ENCODE measurements at regions not wholly inside any gene's neighbourhood (a gene's known extent, or its start where the extent isn't known, plus 50 kb on each side); places are given as distances from the start of the nearest gene placed in this dataset.

DNA sequence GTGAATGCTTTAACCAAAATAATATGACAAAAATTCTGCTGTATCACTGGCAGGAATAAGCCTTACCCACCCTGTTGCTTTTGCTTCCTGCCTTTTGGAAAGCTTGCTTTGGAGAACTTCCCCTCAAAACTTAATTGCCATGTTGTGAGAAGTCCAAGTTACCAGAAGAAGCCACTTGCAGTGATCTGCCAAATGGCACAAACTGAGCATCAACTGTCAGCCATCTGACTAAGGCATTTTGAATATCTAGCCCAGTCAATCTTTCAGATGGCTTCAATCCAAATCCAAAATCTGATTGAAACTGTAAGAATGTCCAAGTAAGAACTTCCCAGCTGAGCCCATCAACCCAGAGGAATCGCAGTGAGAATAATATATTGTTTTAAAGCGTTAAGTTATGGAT lies 216.5 kb upstream of the ZC3H15 start:
- no peak for DNase-seq (ENCODE audit: low spot score, unreplicated experiment)
- peaks cover 2% of the 10 kb centered on the region for H3K36me3 Mint-ChIP-seq (ENCODE audit: insufficient read depth)
- TF ChIP-seq, protein P1, sequence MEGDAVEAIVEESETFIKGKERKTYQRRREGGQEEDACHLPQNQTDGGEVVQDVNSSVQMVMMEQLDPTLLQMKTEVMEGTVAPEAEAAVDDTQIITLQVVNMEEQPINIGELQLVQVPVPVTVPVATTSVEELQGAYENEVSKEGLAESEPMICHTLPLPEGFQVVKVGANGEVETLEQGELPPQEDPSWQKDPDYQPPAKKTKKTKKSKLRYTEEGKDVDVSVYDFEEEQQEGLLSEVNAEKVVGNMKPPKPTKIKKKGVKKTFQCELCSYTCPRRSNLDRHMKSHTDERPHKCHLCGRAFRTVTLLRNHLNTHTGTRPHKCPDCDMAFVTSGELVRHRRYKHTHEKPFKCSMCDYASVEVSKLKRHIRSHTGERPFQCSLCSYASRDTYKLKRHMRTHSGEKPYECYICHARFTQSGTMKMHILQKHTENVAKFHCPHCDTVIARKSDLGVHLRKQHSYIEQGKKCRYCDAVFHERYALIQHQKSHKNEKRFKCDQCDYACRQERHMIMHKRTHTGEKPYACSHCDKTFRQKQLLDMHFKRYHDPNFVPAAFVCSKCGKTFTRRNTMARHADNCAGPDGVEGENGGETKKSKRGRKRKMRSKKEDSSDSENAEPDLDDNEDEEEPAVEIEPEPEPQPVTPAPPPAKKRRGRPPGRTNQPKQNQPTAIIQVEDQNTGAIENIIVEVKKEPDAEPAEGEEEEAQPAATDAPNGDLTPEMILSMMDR (IDR thresholded peaks at IDR 0.05; ENCODE audit: unreplicated experiment): no peak
- H3K27me3 Mint-ChIP-seq: no peaks in the 10 kb centered on the region
- H3K4me3 Mint-ChIP-seq (ENCODE audit: low read depth): no peak overlapping the region
- peaks cover 15% of the 10 kb centered on the region for H3K9me3 Mint-ChIP-seq (ENCODE audit: low read depth)
- peak overlapping the region; percentile 15 for H3K27ac Mint-ChIP-seq
- H3K4me1 Mint-ChIP-seq (ENCODE audit: low read depth): peaks cover 3% of the 10 kb centered on the region

DNA sequence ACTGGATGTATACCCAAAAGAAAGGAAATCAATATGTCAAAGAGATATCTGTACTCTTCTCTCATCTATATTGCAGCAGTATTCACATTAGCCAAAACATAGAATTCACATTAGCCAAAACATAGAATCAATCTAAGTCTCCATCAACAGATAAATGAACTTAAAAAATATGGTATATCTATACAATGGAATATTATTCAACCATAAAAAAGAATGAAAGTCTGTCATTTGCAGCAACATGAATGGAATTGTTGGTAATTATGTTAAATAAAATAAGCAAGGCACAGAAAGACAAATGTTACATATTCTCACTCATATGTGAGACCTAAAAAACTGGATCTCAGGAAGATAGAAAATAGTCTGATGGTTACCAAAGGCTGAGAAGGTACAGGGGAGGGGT lies 212.1 kb upstream of the ZC3H15 start:
- no peaks in the 10 kb centered on the region for H3K36me3 Mint-ChIP-seq (ENCODE audit: insufficient read depth)
- H3K27me3 Mint-ChIP-seq: no peaks in the 10 kb centered on the region
- TF ChIP-seq, protein P1 (IDR thresholded peaks at IDR 0.05; ENCODE audit: unreplicated experiment): no peak
- peaks cover 3% of the 10 kb centered on the region for H3K4me1 Mint-ChIP-seq (ENCODE audit: low read depth)
- H3K27ac Mint-ChIP-seq: no peak overlapping the region
- no peak overlapping the region for H3K4me3 Mint-ChIP-seq (ENCODE audit: low read depth)
- peaks cover 6% of the 10 kb centered on the region for H3K9me3 Mint-ChIP-seq (ENCODE audit: low read depth)
- DNase-seq (ENCODE audit: low spot score, unreplicated experiment): no peak

DNA sequence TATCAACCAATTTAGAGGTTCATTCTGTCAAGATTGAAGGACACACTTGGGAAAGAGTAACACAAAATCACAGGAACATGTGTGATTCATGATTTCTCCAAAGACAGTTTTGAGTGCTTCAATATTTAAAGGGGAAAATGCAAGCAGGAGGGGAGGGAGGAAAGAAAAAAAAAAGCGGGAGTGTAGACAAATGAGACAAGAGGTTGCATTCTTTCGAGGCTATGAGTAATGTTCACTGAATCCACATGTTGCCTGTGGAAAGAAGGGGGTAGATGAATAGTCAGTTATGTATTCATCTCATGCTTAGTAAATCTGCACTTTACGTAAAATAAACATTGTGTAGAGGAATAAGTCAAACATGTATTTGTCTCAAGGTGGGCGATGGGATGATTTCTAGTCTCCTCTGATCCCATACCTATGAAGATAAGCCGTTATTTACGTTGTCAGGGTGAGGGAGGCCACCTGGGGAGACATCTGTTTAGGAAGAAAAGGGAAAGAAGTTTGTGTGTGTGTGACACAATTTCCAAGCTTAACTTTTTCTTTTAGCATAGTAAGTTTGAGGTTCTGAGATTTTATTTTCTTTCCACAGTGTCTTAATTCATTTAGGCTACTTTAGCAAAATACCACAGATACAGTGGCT lies 211.0 kb upstream of the ZC3H15 start:
- Mint-ChIP-seq H3K9me3 (ENCODE audit: low read depth) (peaks cover 7% of the 10 kb centered on the region), H3K27ac (no peak overlapping the region), H3K27me3 (no peaks in the 10 kb centered on the region), H3K4me3 (ENCODE audit: low read depth) (no peak overlapping the region), H3K4me1 (ENCODE audit: low read depth) (peaks cover 2% of the 10 kb centered on the region), H3K36me3 (ENCODE audit: insufficient read depth) (no peaks in the 10 kb centered on the region)
- TF ChIP-seq, protein P1 (IDR thresholded peaks at IDR 0.05; ENCODE audit: unreplicated experiment): no peak
- no peak for DNase-seq (ENCODE audit: low spot score, unreplicated experiment)

DNA sequence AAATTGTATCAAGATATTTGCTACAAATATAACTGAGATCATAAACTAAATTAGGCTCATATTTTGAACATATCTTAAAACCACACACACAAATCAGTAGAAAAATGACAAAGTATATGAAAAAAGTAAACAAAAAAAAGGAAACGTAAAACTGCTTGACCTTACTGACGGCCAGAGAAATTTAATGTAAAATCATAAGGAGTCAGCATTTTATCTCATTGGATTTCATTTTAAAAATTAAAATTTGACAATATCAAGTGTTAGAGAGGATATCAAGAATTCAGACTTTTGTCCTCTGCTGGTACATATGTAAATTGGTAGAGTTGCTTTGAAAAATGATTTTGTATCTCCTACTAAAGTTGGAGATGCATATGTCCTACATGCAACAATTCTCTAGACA lies 209.2 kb upstream of the ZC3H15 start:
- TF ChIP-seq, protein P1 (IDR thresholded peaks at IDR 0.05; ENCODE audit: unreplicated experiment): no peak
- peaks cover 2% of the 10 kb centered on the region for H3K4me1 Mint-ChIP-seq (ENCODE audit: low read depth)
- no peak for DNase-seq (ENCODE audit: low spot score, unreplicated experiment)
- no peaks in the 10 kb centered on the region for H3K27me3 Mint-ChIP-seq
- H3K27ac Mint-ChIP-seq: no peak overlapping the region
- no peaks in the 10 kb centered on the region for H3K36me3 Mint-ChIP-seq (ENCODE audit: insufficient read depth)
- peaks cover 16% of the 10 kb centered on the region for H3K9me3 Mint-ChIP-seq (ENCODE audit: low read depth)
- H3K4me3 Mint-ChIP-seq (ENCODE audit: low read depth): no peak overlapping the region

DNA sequence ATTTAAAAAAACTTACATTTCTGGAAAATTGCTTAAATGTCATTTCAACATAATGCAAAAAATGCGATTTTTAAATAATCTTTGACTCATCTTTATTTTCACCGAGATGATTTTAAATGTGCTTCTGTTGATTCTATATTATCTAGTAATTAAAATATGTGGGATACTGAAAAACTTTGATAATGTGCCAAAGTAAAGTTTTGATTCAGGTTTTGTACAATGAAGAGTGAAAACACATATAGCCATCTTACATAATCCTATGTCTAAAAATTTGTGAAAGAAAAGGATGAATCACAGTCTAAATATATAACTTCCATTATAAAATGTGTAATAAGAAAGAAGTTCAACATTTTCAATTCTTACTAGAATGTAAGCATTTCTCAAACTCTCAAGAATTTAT lies 204.3 kb upstream of the ZC3H15 start:
- H3K27ac Mint-ChIP-seq: no peak overlapping the region
- DNase-seq (ENCODE audit: low spot score, unreplicated experiment): no peak
- H3K4me3 Mint-ChIP-seq (ENCODE audit: low read depth): no peak overlapping the region
- H3K27me3 Mint-ChIP-seq: no peaks in the 10 kb centered on the region
- no peaks in the 10 kb centered on the region for H3K4me1 Mint-ChIP-seq (ENCODE audit: low read depth)
- TF ChIP-seq, protein P1 (IDR thresholded peaks at IDR 0.05; ENCODE audit: unreplicated experiment): no peak
- H3K9me3 Mint-ChIP-seq (ENCODE audit: low read depth): peaks cover 10% of the 10 kb centered on the region
- H3K36me3 Mint-ChIP-seq (ENCODE audit: insufficient read depth): no peaks in the 10 kb centered on the region

Data from progenitor cell of endocrine pancreas (in vitro differentiated cells).